OCI-LY1 (cell line): ENCODE measurements at regions not wholly inside any gene's neighbourhood (a gene's known extent, or its start where the extent isn't known, plus 50 kb on each side); places are given as distances from the start of the nearest gene placed in this dataset.

Experiments
- H2AFZ ChIP-seq: fragments of 200-600 bp; sonication (generic), shearing (Covaris generic); 2 replicates; pipeline ENCODE4 v1.6.0; 2014; ENCODE audit warnings: antibody characterized with exemption, mild to moderate bottlenecking, low read length
- H3F3A ChIP-seq: fragments of 200-600 bp; sonication (generic), shearing (Covaris generic); 2 replicates; pipeline ENCODE4 v1.6.0; 2014; ENCODE audit warnings: mild to moderate bottlenecking, antibody characterized with exemption, low read length, moderate library complexity; ENCODE audit not compliant: insufficient read depth
- H3K27ac ChIP-seq: fragments of 200-600 bp; sonication (generic); 2 replicates; pipeline ENCODE4 v1.5.1; 2014; ENCODE audit warnings: low read length, mixed run types, mild to moderate bottlenecking, low read depth; ENCODE audit not compliant: poor library complexity, severe bottlenecking
- H3K27me3 ChIP-seq: fragments of 200-600 bp; sonication (generic); 2 replicates; pipeline ENCODE4 v1.6.0; 2014; ENCODE audit warnings: antibody characterized with exemption, mild to moderate bottlenecking, low read length, moderate library complexity; ENCODE audit not compliant: insufficient read depth
- H3K36me3 ChIP-seq: fragments of 200-600 bp; sonication (generic); 2 replicates; pipeline ENCODE4 v1.6.1; 2014; ENCODE audit warnings: mild to moderate bottlenecking, antibody characterized with exemption, low read length, moderate library complexity, mixed read lengths; ENCODE audit not compliant: insufficient read depth
- H3K4me1 ChIP-seq: fragments of 200-600 bp; sonication (generic); 2 replicates; pipeline ENCODE4 v1.5.1; 2014; ENCODE audit warnings: mild to moderate bottlenecking, low read length, moderate library complexity; ENCODE audit not compliant: insufficient read depth, severe bottlenecking
- H3K4me2 ChIP-seq: fragments of 200-600 bp; sonication (generic), shearing (Covaris generic); 2 replicates; pipeline ENCODE4 v1.6.1; 2014; ENCODE audit warnings: low read length
- H3K4me3 ChIP-seq: fragments of 200-600 bp; sonication (generic); 2 replicates; pipeline ENCODE4 v1.5.1; 2014; ENCODE audit warnings: low read length, low read depth, mild to moderate bottlenecking, mixed read lengths; ENCODE audit not compliant: poor library complexity, severe bottlenecking
- H3K79me2 ChIP-seq: fragments of 200-600 bp; shearing (Covaris generic); 2 replicates; pipeline ENCODE4 v1.6.1; 2016; ENCODE audit warnings: mixed run types, low read length, mixed read lengths; ENCODE audit not compliant: insufficient read depth
- H3K9ac ChIP-seq: fragments of 200-600 bp; sonication (generic), shearing (Covaris generic); 2 replicates; pipeline ENCODE4 v1.6.1; 2014; ENCODE audit warnings: mild to moderate bottlenecking, low read length, mixed read lengths
- H3K9me2 ChIP-seq: fragments of 200-600 bp; sonication (generic), shearing (Covaris generic); 2 replicates; pipeline ENCODE4 v1.6.1; 2014; ENCODE audit warnings: low read depth, mild to moderate bottlenecking, low read length, mixed read lengths
- H3K9me3 ChIP-seq: fragments of 200-600 bp; shearing (Covaris generic); 2 replicates; pipeline ENCODE4 v1.6.1; 2014; ENCODE audit warnings: low read length, mixed read lengths
- H4K20me1 ChIP-seq: fragments of 200-600 bp; sonication (generic), shearing (Covaris generic); 2 replicates; pipeline ENCODE4 v1.6.0; 2016; ENCODE audit warnings: mild to moderate bottlenecking, low read length; ENCODE audit not compliant: insufficient read depth
- EZH2 ChIP-seq: fragments of 200-600 bp; sonication (generic), shearing (Covaris generic); IDR thresholded peaks from 2 replicates; pipeline ENCODE4 v1.8.0; 2017; ENCODE audit warnings: borderline replicate concordance, mixed run types, mild to moderate bottlenecking, antibody characterized with exemption, low read length, moderate library complexity, mixed read lengths
- TF ChIP-seq, protein P1 (sequence below): fragments of 200-600 bp; sonication (generic), shearing (Covaris generic); IDR thresholded peaks from 2 replicates; pipeline ENCODE4 v1.5.1; 2017; ENCODE audit warnings: mild to moderate bottlenecking, antibody characterized with exemption, low read length, moderate library complexity, mixed read lengths

DNA sequence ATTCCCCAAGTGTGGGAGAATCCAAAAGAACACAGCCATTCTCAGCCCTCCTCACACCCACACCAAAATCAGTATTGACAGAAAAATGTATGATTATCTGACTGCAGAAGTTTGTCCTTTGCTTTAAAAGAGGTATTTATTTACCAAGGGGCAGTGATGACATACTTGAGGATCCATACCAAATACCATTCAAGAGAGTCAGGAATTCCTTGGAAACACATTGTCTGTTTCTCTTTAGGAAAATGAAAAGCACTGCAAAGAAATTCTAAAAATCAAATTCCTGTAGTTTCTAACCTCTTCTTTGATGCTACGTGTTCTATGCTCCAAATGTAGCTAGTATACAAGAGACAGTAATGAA is 509.6 kb upstream of the CXADR start:
- no peaks in the 10 kb centered on the region for H3K36me3 ChIP-seq
- no peaks in the 10 kb centered on the region for H3K9me2 ChIP-seq
- no peaks in the 10 kb centered on the region for H3K79me2 ChIP-seq
- no peaks in the 10 kb centered on the region for H3K4me1 ChIP-seq
- no peak overlapping the region for H3K27ac ChIP-seq
- H3F3A ChIP-seq = no peaks in the 10 kb centered on the region
- no peaks in the 10 kb centered on the region for H4K20me1 ChIP-seq
- H3K9me3 ChIP-seq = no peaks in the 10 kb centered on the region
- H3K4me2 ChIP-seq = no peak overlapping the region
- no peak overlapping the region for H2AFZ ChIP-seq
- H3K9ac ChIP-seq = no peak overlapping the region
- TF ChIP-seq, protein P1, sequence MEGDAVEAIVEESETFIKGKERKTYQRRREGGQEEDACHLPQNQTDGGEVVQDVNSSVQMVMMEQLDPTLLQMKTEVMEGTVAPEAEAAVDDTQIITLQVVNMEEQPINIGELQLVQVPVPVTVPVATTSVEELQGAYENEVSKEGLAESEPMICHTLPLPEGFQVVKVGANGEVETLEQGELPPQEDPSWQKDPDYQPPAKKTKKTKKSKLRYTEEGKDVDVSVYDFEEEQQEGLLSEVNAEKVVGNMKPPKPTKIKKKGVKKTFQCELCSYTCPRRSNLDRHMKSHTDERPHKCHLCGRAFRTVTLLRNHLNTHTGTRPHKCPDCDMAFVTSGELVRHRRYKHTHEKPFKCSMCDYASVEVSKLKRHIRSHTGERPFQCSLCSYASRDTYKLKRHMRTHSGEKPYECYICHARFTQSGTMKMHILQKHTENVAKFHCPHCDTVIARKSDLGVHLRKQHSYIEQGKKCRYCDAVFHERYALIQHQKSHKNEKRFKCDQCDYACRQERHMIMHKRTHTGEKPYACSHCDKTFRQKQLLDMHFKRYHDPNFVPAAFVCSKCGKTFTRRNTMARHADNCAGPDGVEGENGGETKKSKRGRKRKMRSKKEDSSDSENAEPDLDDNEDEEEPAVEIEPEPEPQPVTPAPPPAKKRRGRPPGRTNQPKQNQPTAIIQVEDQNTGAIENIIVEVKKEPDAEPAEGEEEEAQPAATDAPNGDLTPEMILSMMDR = no peak
- TF ChIP-seq EZH2 = no peak
- H3K27me3 ChIP-seq = no peaks in the 10 kb centered on the region
- no peak overlapping the region for H3K4me3 ChIP-seq

DNA sequence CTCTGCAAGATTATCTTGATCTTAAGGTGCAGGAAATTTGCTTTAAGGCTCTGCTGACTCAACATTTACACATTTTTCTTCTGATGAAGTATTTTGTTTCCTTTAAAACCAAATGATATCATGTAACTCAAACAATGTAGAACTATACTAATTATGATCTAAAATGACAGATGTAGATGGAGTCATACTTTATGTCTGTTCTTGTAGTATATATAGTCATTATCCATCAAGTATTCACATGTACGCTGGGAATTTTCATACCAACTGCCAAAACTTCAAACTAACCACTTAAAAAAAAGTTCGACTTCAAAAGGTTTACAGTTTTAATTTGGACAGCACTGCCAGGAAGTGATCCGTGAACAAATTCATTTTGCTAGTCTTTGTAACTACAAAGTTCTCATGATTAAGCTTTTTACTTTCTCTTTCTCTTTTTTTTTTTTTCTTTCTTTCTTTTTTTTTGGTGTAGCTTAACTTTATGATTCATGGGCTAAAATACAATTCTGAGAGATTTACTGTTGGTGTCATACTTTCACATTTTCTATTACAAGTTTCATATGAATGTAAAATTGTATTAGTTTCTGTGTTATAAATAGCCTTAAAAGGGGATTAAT is 509.0 kb upstream of the CXADR start:
- Histone ChIP-seq H2AFZ (no peak overlapping the region), H3K9me2 (no peaks in the 10 kb centered on the region), H3K9me3 (no peaks in the 10 kb centered on the region), H3K79me2 (no peaks in the 10 kb centered on the region), H4K20me1 (no peaks in the 10 kb centered on the region), H3K9ac (no peak overlapping the region), H3K36me3 (no peaks in the 10 kb centered on the region), H3K4me3 (no peak overlapping the region), H3K4me2 (no peak overlapping the region), H3K27ac (no peak overlapping the region), H3K27me3 (no peaks in the 10 kb centered on the region), H3F3A (no peaks in the 10 kb centered on the region), H3K4me1 (no peaks in the 10 kb centered on the region)
- TF ChIP-seq, protein P1 = no peak
- no peak for TF ChIP-seq EZH2

DNA sequence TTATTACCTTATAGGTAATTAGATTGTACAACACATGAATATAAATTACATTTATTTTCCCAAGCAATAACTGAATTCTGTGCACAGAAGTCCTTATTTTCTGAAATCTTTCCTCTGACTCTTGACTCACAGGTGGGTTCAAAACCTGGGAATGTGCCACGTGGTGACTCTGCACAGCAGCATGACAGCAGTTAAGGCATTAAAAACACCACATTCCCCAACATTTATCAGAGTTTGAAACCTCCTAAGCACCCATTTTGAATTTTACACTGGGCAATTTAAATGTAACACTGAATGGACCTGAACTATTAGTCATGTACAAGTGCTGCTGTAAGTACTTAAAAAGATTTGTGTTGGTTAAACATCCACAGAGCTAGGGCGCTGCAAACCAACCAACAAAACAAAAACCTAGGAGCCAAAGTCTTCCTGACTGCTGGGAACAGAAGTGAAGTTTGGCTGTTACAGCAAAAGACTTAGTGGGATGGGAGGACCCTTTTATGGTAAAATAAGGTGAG is 480.6 kb upstream of the CXADR start:
- no peaks in the 10 kb centered on the region for H3K9me2 ChIP-seq
- no peaks in the 10 kb centered on the region for H4K20me1 ChIP-seq
- no peaks in the 10 kb centered on the region for H3K27me3 ChIP-seq
- no peak for TF ChIP-seq EZH2
- TF ChIP-seq, protein P1 = no peak
- no peak overlapping the region for H2AFZ ChIP-seq
- H3K27ac ChIP-seq = no peak overlapping the region
- H3K4me3 ChIP-seq = no peak overlapping the region
- H3K9me3 ChIP-seq = no peaks in the 10 kb centered on the region
- H3K36me3 ChIP-seq = no peaks in the 10 kb centered on the region
- no peaks in the 10 kb centered on the region for H3F3A ChIP-seq
- no peaks in the 10 kb centered on the region for H3K79me2 ChIP-seq
- H3K4me1 ChIP-seq = no peaks in the 10 kb centered on the region
- H3K4me2 ChIP-seq = no peak overlapping the region
- no peak overlapping the region for H3K9ac ChIP-seq
